ENCODE measurements at regions not wholly inside any gene's neighbourhood (a gene's known extent, or its start where the extent isn't known, plus 50 kb on each side); places are given as distances from the start of the nearest gene placed in this dataset.

DNA sequence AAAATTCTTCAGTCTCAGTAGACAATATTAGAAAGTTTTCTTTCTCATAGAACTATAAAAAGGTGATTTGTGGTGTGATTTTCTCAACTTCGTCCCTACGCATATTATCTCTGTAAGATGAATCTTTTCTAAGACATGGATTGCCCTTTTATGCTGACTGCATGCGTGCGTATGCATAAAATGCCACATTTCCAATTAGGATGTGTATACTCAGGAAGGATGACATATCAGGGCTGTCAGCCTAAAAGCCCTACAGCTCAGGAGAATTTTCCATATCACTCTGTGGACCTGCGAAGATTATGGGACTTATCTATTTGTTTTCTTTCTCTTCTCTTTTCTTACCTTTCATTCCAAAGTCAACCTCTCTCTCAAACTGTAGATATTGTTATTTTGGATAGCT lies 166.5 kb upstream of the GPC6 start:
- TF ChIP-seq, protein P1, sequence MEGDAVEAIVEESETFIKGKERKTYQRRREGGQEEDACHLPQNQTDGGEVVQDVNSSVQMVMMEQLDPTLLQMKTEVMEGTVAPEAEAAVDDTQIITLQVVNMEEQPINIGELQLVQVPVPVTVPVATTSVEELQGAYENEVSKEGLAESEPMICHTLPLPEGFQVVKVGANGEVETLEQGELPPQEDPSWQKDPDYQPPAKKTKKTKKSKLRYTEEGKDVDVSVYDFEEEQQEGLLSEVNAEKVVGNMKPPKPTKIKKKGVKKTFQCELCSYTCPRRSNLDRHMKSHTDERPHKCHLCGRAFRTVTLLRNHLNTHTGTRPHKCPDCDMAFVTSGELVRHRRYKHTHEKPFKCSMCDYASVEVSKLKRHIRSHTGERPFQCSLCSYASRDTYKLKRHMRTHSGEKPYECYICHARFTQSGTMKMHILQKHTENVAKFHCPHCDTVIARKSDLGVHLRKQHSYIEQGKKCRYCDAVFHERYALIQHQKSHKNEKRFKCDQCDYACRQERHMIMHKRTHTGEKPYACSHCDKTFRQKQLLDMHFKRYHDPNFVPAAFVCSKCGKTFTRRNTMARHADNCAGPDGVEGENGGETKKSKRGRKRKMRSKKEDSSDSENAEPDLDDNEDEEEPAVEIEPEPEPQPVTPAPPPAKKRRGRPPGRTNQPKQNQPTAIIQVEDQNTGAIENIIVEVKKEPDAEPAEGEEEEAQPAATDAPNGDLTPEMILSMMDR (conservative IDR thresholded peaks at IDR 0.05; ENCODE audit: low read depth, low read length), result no peak
- TF ChIP-seq MAFK (IDR thresholded peaks at IDR 0.05; ENCODE audit: low read depth, low read length) (no peak), POLR2A (IDR thresholded peaks at IDR 0.05; ENCODE audit: low read depth, low read length) (no peak), RCOR1 (IDR thresholded peaks at IDR 0.05; ENCODE audit: insufficient replicate concordance, low read length) (no peak), RFX5 (IDR thresholded peaks at IDR 0.05; ENCODE audit: low read depth, low read length) (no peak), SMC3 (IDR thresholded peaks at IDR 0.05; ENCODE audit: low read depth, low read length) (no peak), CEBPB (IDR thresholded peaks at IDR 0.05; ENCODE audit: low read depth, low read length) (no peak), RAD21 (IDR thresholded peaks at IDR 0.05; ENCODE audit: low read length) (no peak), NFE2L2 (IDR thresholded peaks at IDR 0.05; ENCODE audit: low read depth, low read length) (no peak), BHLHE40 (IDR thresholded peaks at IDR 0.05; ENCODE audit: low read depth, low read length) (no peak), MAZ (IDR thresholded peaks at IDR 0.05; ENCODE audit: borderline replicate concordance, low read depth, low read length) (no peak)
- TF ChIP-seq, protein P2, sequence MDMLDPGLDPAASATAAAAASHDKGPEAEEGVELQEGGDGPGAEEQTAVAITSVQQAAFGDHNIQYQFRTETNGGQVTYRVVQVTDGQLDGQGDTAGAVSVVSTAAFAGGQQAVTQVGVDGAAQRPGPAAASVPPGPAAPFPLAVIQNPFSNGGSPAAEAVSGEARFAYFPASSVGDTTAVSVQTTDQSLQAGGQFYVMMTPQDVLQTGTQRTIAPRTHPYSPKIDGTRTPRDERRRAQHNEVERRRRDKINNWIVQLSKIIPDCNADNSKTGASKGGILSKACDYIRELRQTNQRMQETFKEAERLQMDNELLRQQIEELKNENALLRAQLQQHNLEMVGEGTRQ (IDR thresholded peaks at IDR 0.05; ENCODE audit: low read depth, low read length), result no peak
- TF ChIP-seq, protein P3, sequence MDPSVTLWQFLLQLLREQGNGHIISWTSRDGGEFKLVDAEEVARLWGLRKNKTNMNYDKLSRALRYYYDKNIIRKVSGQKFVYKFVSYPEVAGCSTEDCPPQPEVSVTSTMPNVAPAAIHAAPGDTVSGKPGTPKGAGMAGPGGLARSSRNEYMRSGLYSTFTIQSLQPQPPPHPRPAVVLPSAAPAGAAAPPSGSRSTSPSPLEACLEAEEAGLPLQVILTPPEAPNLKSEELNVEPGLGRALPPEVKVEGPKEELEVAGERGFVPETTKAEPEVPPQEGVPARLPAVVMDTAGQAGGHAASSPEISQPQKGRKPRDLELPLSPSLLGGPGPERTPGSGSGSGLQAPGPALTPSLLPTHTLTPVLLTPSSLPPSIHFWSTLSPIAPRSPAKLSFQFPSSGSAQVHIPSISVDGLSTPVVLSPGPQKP (IDR thresholded peaks at IDR 0.05; ENCODE audit: borderline replicate concordance, low read depth, low read length), result no peak
